H9 (cell line): ENCODE measurements at regions not wholly inside any gene's neighbourhood (a gene's known extent, or its start where the extent isn't known, plus 50 kb on each side); places are given as distances from the start of the nearest gene placed in this dataset.

Experiments
- DNase-seq: peaks from one replicate; pipeline ENCODE4 v3.0.0-alpha.2; 2017
- H2AFZ ChIP-seq: one replicate; pipeline ENCODE4 v1.6.1; 2013; ENCODE audit warnings: mild to moderate bottlenecking, low read length, control low read depth, moderate library complexity
- H2AK5ac ChIP-seq: 2 replicates; pipeline ENCODE4 v1.6.1; 2013; ENCODE audit warnings: low read length, control low read depth, mixed read lengths; ENCODE audit not compliant: insufficient read length
- H2BK120ac ChIP-seq: one replicate; pipeline ENCODE4 v1.6.1; 2013; ENCODE audit warnings: low read depth, mild to moderate bottlenecking, low read length, control low read depth, inconsistent platforms; ENCODE audit not compliant: poor library complexity, severe bottlenecking
- H2BK12ac ChIP-seq: 2 replicates; pipeline ENCODE4 v1.6.1; 2013; ENCODE audit warnings: low read length, control low read depth, mixed read lengths, low read depth; ENCODE audit not compliant: insufficient read length
- H2BK15ac ChIP-seq: 2 replicates; pipeline ENCODE4 v1.6.1; 2013; ENCODE audit warnings: low read depth, low read length, control low read depth
- H2BK20ac ChIP-seq: one replicate; pipeline ENCODE4 v1.6.1; 2013; ENCODE audit warnings: low read depth, mild to moderate bottlenecking, low read length, control low read depth, inconsistent platforms; ENCODE audit not compliant: poor library complexity, severe bottlenecking
- H2BK5ac ChIP-seq: 2 replicates; pipeline ENCODE4 v1.6.1; 2013; ENCODE audit warnings: low read length, control low read depth, mixed read lengths; ENCODE audit not compliant: insufficient read length
- H3K14ac ChIP-seq: 2 replicates; pipeline ENCODE4 v1.6.1; 2013; ENCODE audit warnings: low read length, control low read depth; ENCODE audit not compliant: insufficient read depth
- H3K18ac ChIP-seq: 2 replicates; pipeline ENCODE4 v1.6.1; 2013; ENCODE audit warnings: low read depth, mild to moderate bottlenecking, mixed read lengths, low read length, control low read depth; ENCODE audit not compliant: insufficient read length
- H3K23ac ChIP-seq: 2 replicates; pipeline ENCODE4 v1.6.1; 2013; ENCODE audit warnings: low read length, control low read depth, mixed read lengths, low read depth; ENCODE audit not compliant: insufficient read length
- H3K23me2 ChIP-seq: 2 replicates; pipeline ENCODE4 v1.6.1; 2013; ENCODE audit warnings: low read depth, mild to moderate bottlenecking, mixed read lengths, low read length, control low read depth; ENCODE audit not compliant: insufficient read length, poor library complexity, severe bottlenecking
- H3K27ac ChIP-seq: 2 replicates; pipeline ENCODE4 v1.5.1; 2013; ENCODE audit warnings: low read length, control low read depth, mixed read lengths, low read depth; ENCODE audit not compliant: insufficient read length
- H3K27me3 ChIP-seq: 2 replicates; pipeline ENCODE4 v1.6.1; 2013; ENCODE audit warnings: low read length, control low read depth, inconsistent platforms; ENCODE audit not compliant: insufficient read depth
- H3K4ac ChIP-seq: 2 replicates; pipeline ENCODE4 v1.6.1; 2013; ENCODE audit warnings: low read depth, mild to moderate bottlenecking, control low read depth, inconsistent platforms, low read length, moderate library complexity
- H3K4me1 ChIP-seq: 2 replicates; pipeline ENCODE4 v1.6.1; 2013; ENCODE audit warnings: low read length, control low read depth, inconsistent platforms; ENCODE audit not compliant: insufficient read depth
- H3K4me2 ChIP-seq: 2 replicates; pipeline ENCODE4 v1.6.1; 2013; ENCODE audit warnings: low read length, control low read depth, mixed read lengths; ENCODE audit not compliant: insufficient read length, insufficient read depth
- H3K56ac ChIP-seq: 2 replicates; pipeline ENCODE4 v1.6.1; 2013; ENCODE audit warnings: low read depth, mild to moderate bottlenecking, mixed read lengths, low read length, control low read depth; ENCODE audit not compliant: insufficient read length
- H3K79me1 ChIP-seq: 2 replicates; pipeline ENCODE4 v1.6.1; 2013; ENCODE audit warnings: low read depth, mild to moderate bottlenecking, moderate library complexity, low read length, control low read depth, inconsistent platforms; ENCODE audit not compliant: insufficient read depth, poor library complexity, severe bottlenecking
- H3K79me2 ChIP-seq: 2 replicates; pipeline ENCODE4 v1.6.1; 2013; ENCODE audit warnings: low read length, control low read depth, inconsistent platforms; ENCODE audit not compliant: insufficient read depth
- H3K9ac ChIP-seq: 2 replicates; pipeline ENCODE4 v1.6.1; 2013; ENCODE audit warnings: low read length, control low read depth, mixed read lengths; ENCODE audit not compliant: insufficient read length; ENCODE audit errors: extremely low read depth
- H3K9me3 ChIP-seq: one replicate; pipeline ENCODE4 v1.6.1; 2013; ENCODE audit warnings: low read depth, low read length, inconsistent platforms; ENCODE audit not compliant: control insufficient read depth
- H3T11ph ChIP-seq: one replicate; pipeline ENCODE4 v1.6.1; 2013; ENCODE audit warnings: mild to moderate bottlenecking, low read length, control low read depth, inconsistent platforms
- H4K20me1 ChIP-seq: one replicate; pipeline ENCODE4 v1.6.1; 2013; ENCODE audit not compliant: control insufficient read depth, insufficient read length, insufficient read depth
- H4K5ac ChIP-seq: 2 replicates; pipeline ENCODE4 v1.6.1; 2013; ENCODE audit warnings: low read depth, mild to moderate bottlenecking, mixed read lengths, low read length, control low read depth; ENCODE audit not compliant: insufficient read length
- H4K8ac ChIP-seq: replicated peaks from 2 replicates; pipeline ENCODE4 v1.6.1; 2013; ENCODE audit warnings: low read length, control low read depth, mixed read lengths, low read depth; ENCODE audit not compliant: insufficient read length
- H4K91ac ChIP-seq: 2 replicates; pipeline ENCODE4 v1.6.1; 2013; ENCODE audit warnings: low read depth, mild to moderate bottlenecking, moderate library complexity, mixed read lengths, low read length, control low read depth; ENCODE audit not compliant: insufficient read length
- H3K27ac Mint-ChIP-seq, 3 experiments: 2 replicates in 2 of 3; 3 replicates in 1 of 3; pipeline ENCODE4 v1.8.0; 2020 to 2021; ENCODE audit warnings: mixed read lengths in 3 of 3, mild to moderate bottlenecking in 1 of 3, moderate library complexity in 1 of 3
- H3K27me3 Mint-ChIP-seq: 2 replicates; pipeline ENCODE4 v1.8.0; 2021; ENCODE audit warnings: low read depth, mild to moderate bottlenecking, moderate library complexity, mixed read lengths
- H3K36me3 Mint-ChIP-seq, 3 experiments: 2 replicates in 2 of 3; 3 replicates in 1 of 3; pipeline ENCODE4 v1.8.0; 2020 to 2021; ENCODE audit warnings: low read depth in 3 of 3, mixed read lengths in 3 of 3; ENCODE audit not compliant: insufficient read depth in 1 of 3
- H3K4me1 Mint-ChIP-seq, 2 experiments: 2 replicates each; pipeline ENCODE4 v1.8.0; 2020; ENCODE audit warnings: mixed read lengths in 2 of 2
- H3K4me3 Mint-ChIP-seq, 2 experiments: 2 replicates in 1 of 2; 3 replicates in 1 of 2; pipeline ENCODE4 v1.8.0; 2020 to 2021; ENCODE audit warnings: mild to moderate bottlenecking in 2 of 2, mixed read lengths in 2 of 2, moderate library complexity in 1 of 2
- H3K9me3 Mint-ChIP-seq, 2 experiments: 2 replicates in 1 of 2; 3 replicates in 1 of 2; pipeline ENCODE4 v1.8.0; 2020; ENCODE audit warnings: mild to moderate bottlenecking in 2 of 2, mixed read lengths in 2 of 2, moderate library complexity in 1 of 2
- CTCF ChIP-seq: fragments of 200-600 bp; sonication (generic); conservative IDR thresholded peaks from 3 replicates; pipeline ENCODE4 v1.8.0; 2021; ENCODE audit warnings: antibody characterized with exemption, mild to moderate bottlenecking
- WGBS: extraction: QIAGEN DNeasy Blood & Tissue Kit; methylation state at CpG from one replicate; pipeline ENCODE4 v1.1.7; 2013; ENCODE audit warnings: missing lambda C conversion rate, low lambda C conversion rate, mixed read lengths; ENCODE audit not compliant: insufficient read length; ENCODE audit errors: extremely low coverage; 5-methylcytosine and 5-hydroxymethylcytosine counted together

- DNase-seq = no peak
- H3T11ph ChIP-seq = no peak overlapping the region
- H2AFZ ChIP-seq = no peak overlapping the region
These were observed 78.4 kb downstream of the ENC1 start for GRCh38 chr5:74562122-74562521.

More at GRCh38 chr5:74562122-74562521, 78.4 kb downstream of the ENC1 start:
- H2BK20ac ChIP-seq = no peak overlapping the region
- no peak overlapping the region for H3K9ac ChIP-seq
- H3K27me3 Mint-ChIP-seq = peaks cover 9% of the 10 kb centered on the region
- H3K79me2 ChIP-seq = no peaks in the 10 kb centered on the region
- H3K4me1 ChIP-seq = no peaks in the 10 kb centered on the region
- H3K9me3 ChIP-seq = no peaks in the 10 kb centered on the region
- H3K4ac ChIP-seq = no peak overlapping the region
- no peak overlapping the region for H3K14ac ChIP-seq
- H3K27ac Mint-ChIP-seq = no peak overlapping the region
- H3K18ac ChIP-seq = no peak overlapping the region
- no peak overlapping the region for H2BK5ac ChIP-seq
- H3K9me3 Mint-ChIP-seq = no peaks in the 10 kb centered on the region
- no CpG with 5 or more reads among the region's 5 CpGs for WGBS
- H2BK12ac ChIP-seq = no peak overlapping the region
- H4K8ac ChIP-seq = no peak overlapping the region
- H2BK15ac ChIP-seq = no peak overlapping the region
- TF ChIP-seq CTCF = no peak
- no peak overlapping the region for H2BK120ac ChIP-seq
- H3K36me3 Mint-ChIP-seq = no peaks in the 10 kb centered on the region
- H3K56ac ChIP-seq = no peak overlapping the region
- no peak overlapping the region for H4K91ac ChIP-seq
- H2AK5ac ChIP-seq = no peak overlapping the region
- no peaks in the 10 kb centered on the region for H3K23me2 ChIP-seq
- no peaks in the 10 kb centered on the region for H3K79me1 ChIP-seq
- H3K23ac ChIP-seq = no peak overlapping the region
- no peaks in the 10 kb centered on the region for H4K20me1 ChIP-seq
- H3K27ac ChIP-seq = no peak overlapping the region
- no peak overlapping the region for H3K4me2 ChIP-seq
- no peaks in the 10 kb centered on the region for H3K27me3 ChIP-seq
- H3K4me3 Mint-ChIP-seq = no peak overlapping the region
- H3K4me1 Mint-ChIP-seq = peaks cover 4 to 5% of the 10 kb centered on the region in 2 experiments; a peak in 2 of 4 replicates
- no peak overlapping the region for H4K5ac ChIP-seq
